GM12891 (cell line): ENCODE measurements at regions not wholly inside any gene's neighbourhood (a gene's known extent, or its start where the extent isn't known, plus 50 kb on each side); places are given as distances from the start of the nearest gene placed in this dataset.
"Not testable (repeated sequence)": the region's sequence is repeated elsewhere in the genome, so short reads cannot be mapped to it uniquely, and the experiment has no call there.

Source experiments
- DNase-seq: peaks from one replicate; pipeline ENCODE4 v3.0.0; 2011; ENCODE audit warnings: low spot score; ENCODE audit not compliant: insufficient read length
- FAIRE-seq: peaks from 2 replicates; lab custom pipeline; 2011; peaks lifted over from hg19 to GRCh38; lab: Jason Lieb, UNC
- PAX5 ChIP-seq: IDR thresholded peaks from 2 replicates; pipeline ENCODE4 v1.6.1; 2011; ENCODE audit warnings: low read length, moderate library complexity, mild to moderate bottlenecking; ENCODE audit not compliant: insufficient read depth, severe bottlenecking
- POLR2A ChIP-seq: IDR thresholded peaks from 2 replicates; pipeline ENCODE4 v1.6.1; 2011; ENCODE audit warnings: low read depth, low read length, control low read depth
- POLR2AphosphoS5 ChIP-seq: IDR thresholded peaks from 2 replicates; pipeline ENCODE4 v1.6.1; 2011; ENCODE audit warnings: low read depth, low read length, control low read depth
- POU2F2 ChIP-seq: IDR thresholded peaks from 2 replicates; pipeline ENCODE4 v1.6.1; 2011; ENCODE audit warnings: low read depth, mild to moderate bottlenecking, control low read depth, low read length, moderate library complexity
- SPI1 ChIP-seq: IDR thresholded peaks from 2 replicates; pipeline ENCODE4 v1.6.1; 2011; ENCODE audit warnings: low read depth, low read length, control low read depth
- TAF1 ChIP-seq: IDR thresholded peaks from 2 replicates; pipeline ENCODE4 v1.6.1; 2011; ENCODE audit warnings: low read depth, low read length, control low read depth

GRCh38 chr9:32200241-32200640 is 184.2 kb upstream of the ACO1 start:
- no peak for DNase-seq
- FAIRE-seq: no peak
- no peak for TF ChIP-seq SPI1

- DNase-seq (no peak), FAIRE-seq (no peak)
- TF ChIP-seq SPI1 (no peak), POU2F2 (no peak), POLR2A (no peak), TAF1 (no peak), POLR2AphosphoS5 (no peak), PAX5 (no peak)
Observed at GRCh38 chr9:32200896-32201295, 183.5 kb upstream of the ACO1 start.

- TF ChIP-seq SPI1: peak; percentile 77
- FAIRE-seq, DNase-seq: not testable (repeated sequence)
Observed at GRCh38 chr9:32209164-32209563, 175.3 kb upstream of the ACO1 start.

DNA sequence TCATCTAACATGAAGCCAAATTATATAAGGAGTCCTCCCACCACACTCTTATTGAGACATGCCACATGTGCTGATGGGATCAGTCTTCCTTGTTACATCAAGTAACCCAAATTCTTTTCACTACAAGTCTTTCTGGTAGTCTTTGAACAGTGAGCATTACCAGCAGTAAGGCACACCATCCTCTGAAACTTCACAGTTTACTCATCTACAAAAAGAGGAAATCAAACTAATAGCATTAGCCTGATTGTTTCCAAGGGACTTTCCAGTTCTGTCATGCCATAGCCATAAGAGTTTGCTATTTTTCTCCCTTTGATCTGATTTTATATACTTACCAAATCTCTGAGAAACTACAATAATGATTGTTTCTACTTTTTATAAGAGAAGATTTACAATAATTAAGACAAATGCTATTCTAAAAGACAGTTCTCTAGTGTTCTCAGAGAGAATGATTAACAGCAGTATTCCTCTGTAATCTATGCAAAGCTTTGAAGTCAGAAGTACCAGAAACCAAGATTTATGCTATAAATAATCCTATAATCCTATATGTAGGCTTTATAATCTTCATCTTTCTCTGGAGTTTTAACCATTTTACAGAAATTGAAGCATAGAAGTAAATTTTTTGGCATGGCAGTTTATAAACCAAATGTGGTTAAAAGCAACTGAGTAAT is 166.2 kb upstream of the ACO1 start:
- FAIRE-seq (peak; percentile 61), DNase-seq (peak; percentile 6)
- peak; percentile 93 for TF ChIP-seq SPI1
- peak; percentile 73 for TF ChIP-seq POLR2A
- no peak for TF ChIP-seq POU2F2
- TF ChIP-seq PAX5: no peak
- TF ChIP-seq POLR2AphosphoS5: peak; percentile 67; the same call in 1 of the 2 replicates
- TF ChIP-seq TAF1: no peak

DNA sequence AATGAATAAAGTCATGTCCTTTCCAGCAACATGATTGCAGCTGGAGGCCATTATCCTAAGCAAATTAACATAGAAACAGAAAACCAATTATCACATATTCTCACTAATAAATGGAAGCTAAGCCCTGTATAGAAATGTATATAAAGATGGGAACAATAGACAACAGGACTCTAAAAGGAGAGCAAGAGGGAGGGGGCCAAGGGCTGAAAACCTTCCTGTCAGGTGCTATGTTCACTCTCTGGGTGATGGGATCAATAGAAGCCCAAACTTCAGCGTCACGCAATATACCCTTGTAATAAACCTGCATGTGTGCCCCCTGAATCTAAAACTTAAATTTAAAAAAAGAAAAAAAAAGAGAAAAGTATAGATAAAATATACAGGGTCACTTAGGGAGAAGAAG is 163.7 kb upstream of the ACO1 start:
- no peak for TF ChIP-seq TAF1
- TF ChIP-seq PAX5: no peak
- no peak for TF ChIP-seq SPI1
- no peak for TF ChIP-seq POLR2AphosphoS5
- no peak for TF ChIP-seq POU2F2
- TF ChIP-seq POLR2A: no peak

GRCh38 chr9:32234451-32234850 is 150.0 kb upstream of the ACO1 start:
- TF ChIP-seq TAF1: no peak
- TF ChIP-seq POU2F2: no peak
- no peak for TF ChIP-seq PAX5
- TF ChIP-seq POLR2A: no peak
- TF ChIP-seq POLR2AphosphoS5: no peak
- TF ChIP-seq SPI1: no peak
- DNase-seq (no peak), FAIRE-seq (no peak)

More for the DNA sequence above, 163.7 kb upstream of the ACO1 start:
- FAIRE-seq (no peak), DNase-seq (no peak)

GRCh38 chr9:32247168-32247567 is 137.3 kb upstream of the ACO1 start:
- no peak for FAIRE-seq
- no peak for DNase-seq

DNA sequence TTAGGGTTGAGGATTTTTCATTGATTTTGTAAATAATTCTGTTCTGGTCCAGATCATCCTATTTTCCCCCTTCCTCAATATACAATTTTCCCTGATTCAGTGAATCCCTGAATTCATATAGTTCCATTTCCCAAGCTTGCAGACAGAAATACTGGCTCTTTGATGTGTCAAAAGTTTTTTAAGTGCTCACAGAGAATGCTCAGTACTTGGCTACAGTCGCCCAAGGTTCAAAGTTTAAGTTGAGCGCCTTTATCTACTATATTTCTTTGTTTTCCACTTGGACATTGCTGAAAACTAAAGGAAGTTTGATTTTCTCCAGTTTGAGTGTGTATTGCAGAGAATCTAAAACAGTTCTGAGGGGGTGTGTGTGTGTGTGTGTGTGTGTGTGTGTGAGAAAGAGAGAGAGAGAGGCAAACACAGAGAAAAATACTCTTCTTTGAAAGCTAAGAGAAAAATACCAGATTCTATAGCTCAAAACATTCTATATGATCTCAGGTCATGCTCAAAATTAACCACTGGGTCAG is 136.2 kb upstream of the ACO1 start:
- TF ChIP-seq TAF1 (no peak), POU2F2 (no peak), SPI1 (no peak), POLR2A (no peak)
- DNase-seq (no peak), FAIRE-seq (no peak)

More at GRCh38 chr9:32247168-32247567, 137.3 kb upstream of the ACO1 start:
- TF ChIP-seq POU2F2 (no peak), POLR2AphosphoS5 (no peak), PAX5 (no peak), TAF1 (no peak)

GRCh38 chr9:32251539-32251938 is 132.9 kb upstream of the ACO1 start:
- FAIRE-seq (peak; percentile 48), DNase-seq (peak; percentile 19)
- TF ChIP-seq POLR2AphosphoS5 (no peak), TAF1 (no peak), SPI1 (no peak), PAX5 (no peak), POLR2A (no peak), POU2F2 (no peak)

GRCh38 chr9:32253731-32254130 is 130.7 kb upstream of the ACO1 start:
- no peak for DNase-seq
- FAIRE-seq: no peak
- no peak for TF ChIP-seq POLR2A
- no peak for TF ChIP-seq POU2F2
- no peak for TF ChIP-seq TAF1
- TF ChIP-seq POLR2AphosphoS5: no peak
- TF ChIP-seq SPI1: no peak
- TF ChIP-seq PAX5: no peak
